Left cardiac atrium (tissue), 4 donors: ENCODE measurements at regions not wholly inside any gene's neighbourhood (a gene's known extent, or its start where the extent isn't known, plus 50 kb on each side); places are given as distances from the start of the nearest gene placed in this dataset.

ENCODE experiments used
- ATAC-seq, 2 donors: fragments of 200-7000 bp; cut with Tn5 transposase; one replicate each; pipeline ENCODE4 v1.9.1; 2020; ENCODE audit warnings: mild to moderate bottlenecking in 2 of 2, moderate library complexity in 2 of 2
- DNase-seq: peaks from one replicate; pipeline ENCODE4 v3.0.0-alpha.2; 2020
- intact Hi-C, 2 donors: fragments of 100-400 bp; cut with DNase I; formaldehyde crosslinking; loops; one replicate each; pipeline versions ENCODE4 v1.14.1 to v1.15.1; 2022 to 2023
- donor health status: DM: no; HTN: yes; CAD: no.
- donor health status: DM: no; HTN: yes; CAD: no; lungs with severe emphysema.
- donor health status: DM: yes; HTN: yes; CAD: no.
- donor health status: Dilated cardiomyopathy.

DNA sequence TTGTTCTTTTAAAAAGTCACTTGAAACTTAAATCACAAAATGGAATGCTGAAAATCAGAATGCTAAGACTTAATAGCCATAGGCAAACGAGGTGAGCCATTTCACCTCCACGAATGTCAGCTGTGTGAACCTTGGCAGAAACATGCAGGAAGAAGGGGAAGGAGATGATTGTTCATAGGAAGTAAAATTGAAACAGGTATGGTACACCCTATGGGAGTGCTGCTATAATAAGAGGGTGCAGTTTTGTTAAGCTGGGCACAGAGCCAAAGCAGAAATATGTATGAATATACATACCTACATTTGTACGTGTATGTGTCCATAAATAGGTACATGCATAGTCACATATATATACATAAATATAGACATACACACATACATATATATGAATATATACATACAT lies 51.0 kb upstream of the SPINK5 start:
- no peak for DNase-seq
- intact Hi-C loops = no loop called here
- ATAC-seq = no peak

DNA sequence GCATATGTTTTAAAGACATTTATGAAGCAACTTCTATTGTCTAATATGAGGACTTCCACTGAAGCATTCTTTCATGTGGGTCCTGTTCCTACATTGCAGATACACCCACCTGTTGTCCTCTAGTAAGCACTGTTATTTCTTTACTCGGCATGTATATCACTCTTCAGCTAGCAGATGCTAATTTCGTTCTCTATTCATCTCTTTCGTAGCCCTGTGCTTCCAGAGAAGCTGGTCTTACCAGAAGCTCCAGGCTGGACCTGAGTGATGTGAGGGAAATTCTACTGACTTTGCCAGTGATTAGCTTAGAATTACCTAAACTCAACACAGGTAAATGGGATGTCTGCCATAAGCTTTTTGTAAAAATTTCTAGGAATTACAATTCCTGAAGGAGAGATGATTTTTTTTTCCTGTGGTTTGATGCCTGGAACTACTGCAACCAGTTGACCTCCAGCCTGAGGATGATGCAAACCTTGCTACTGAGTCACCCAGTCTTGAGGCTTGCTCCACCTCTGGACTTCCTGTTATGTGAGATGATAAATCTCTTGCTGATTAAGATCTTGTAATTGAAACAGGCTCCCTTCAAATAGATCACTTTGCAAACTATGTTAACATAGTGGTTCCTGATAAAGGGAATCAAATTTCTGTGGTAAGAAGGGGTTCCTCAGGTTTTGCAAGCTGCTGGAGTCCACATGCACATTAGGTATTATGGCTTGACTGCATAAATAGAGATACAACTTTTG lies 52.2 kb upstream of the SPINK5 start:
- ATAC-seq = no peak
- DNase-seq = no peak
- intact Hi-C loops = no loop called here

DNA sequence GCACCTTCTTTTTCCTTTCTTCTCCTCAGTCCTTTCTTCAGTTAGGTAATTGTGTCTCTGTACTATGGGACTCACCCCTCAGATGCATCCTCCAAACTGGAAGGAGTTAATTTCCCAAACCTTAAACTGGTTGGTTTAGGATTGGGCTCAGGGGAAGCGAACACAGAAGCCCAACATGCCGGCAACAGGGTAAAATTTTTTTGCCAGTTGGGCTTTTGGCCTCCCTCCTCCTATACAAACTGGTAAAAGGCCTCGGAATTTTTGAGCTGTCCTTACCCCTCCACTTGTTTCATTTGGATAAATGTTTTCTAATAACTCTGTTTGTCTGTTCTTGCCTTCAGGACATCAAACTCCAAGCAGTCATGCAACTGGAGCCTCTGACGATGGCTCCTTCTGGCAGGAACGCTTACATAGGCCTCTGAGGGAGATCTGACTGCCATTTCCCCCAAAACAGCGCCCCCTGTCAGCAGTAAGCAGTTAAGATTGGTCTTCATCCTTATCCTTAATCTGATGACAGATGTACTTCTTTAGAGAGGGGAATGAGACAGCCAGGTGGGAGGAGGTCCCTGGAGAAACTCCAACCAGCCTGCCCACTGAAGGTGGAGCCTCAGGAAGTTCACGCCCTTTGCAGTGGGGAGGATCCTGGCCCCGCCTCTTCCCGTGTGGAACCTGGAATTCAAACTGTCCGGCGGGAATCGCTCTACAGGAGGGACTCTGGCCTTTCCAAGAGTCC lies 57.8 kb upstream of the SPINK5 start:
- no peak for DNase-seq
- no peak for ATAC-seq
- intact Hi-C loops = no loop called here

DNA sequence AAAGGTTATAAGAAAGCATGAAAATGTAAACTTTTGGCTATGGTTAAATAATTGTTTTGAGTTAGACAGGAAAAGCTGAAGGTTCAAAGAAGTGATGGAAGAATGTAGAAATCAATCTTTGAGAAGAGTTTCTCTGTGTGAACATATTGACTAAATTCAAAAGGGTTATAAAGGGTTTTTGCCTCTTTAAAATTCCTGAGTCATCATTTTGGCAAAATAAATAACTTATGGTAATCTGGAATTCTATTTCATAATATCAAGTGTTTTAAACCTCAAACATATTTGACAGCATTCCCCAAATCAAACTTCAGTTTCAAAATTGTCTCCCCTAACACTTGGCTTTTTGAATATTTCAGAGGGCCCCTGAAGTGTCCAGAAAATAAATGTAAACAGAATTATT lies 60.6 kb upstream of the SPINK5 start:
- intact Hi-C loops = no loop called here

DNA sequence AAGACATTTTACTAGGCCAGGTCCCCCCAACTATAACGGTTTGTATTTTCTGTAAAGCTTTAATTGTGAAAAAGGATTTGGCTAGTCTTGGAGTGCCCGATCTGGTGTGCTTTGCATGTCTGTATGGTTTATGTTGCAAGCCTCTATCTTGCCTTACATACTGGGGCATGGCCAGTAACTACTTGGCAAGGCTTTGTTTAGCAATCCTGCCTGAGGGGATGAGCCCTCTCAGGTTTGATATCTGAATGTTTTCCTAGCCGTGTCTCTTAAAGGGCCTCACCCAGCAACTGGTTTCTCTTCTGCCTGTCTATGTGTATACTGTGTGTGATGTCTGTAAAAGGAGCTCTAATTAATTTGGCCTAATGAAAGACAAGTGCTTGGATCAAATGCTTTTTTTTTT lies 61.3 kb upstream of the SPINK5 start:
- no peak for ATAC-seq
- intact Hi-C loops = no loop called here

More for the DNA sequence above, 60.6 kb upstream of the SPINK5 start:
- ATAC-seq (no peak), DNase-seq (no peak)

GRCh38 chr5:148000036-148000435 lies 63.7 kb upstream of the SPINK5 start:
- ATAC-seq = no peak
- no peak for DNase-seq
- intact Hi-C loops = no loop called here

More for the DNA sequence above, 61.3 kb upstream of the SPINK5 start:
- no peak for DNase-seq

- no peak for ATAC-seq
- DNase-seq = no peak
- intact Hi-C loops = no loop called here
Measured at GRCh38 chr5:147998704-147999103, 65.1 kb upstream of the SPINK5 start.

- no peak for DNase-seq
- ATAC-seq = no peak
- intact Hi-C loops = no loop called here
Measured at GRCh38 chr5:147997486-147997885, 66.3 kb upstream of the SPINK5 start.

GRCh38 chr5:147996379-147996778 lies 67.4 kb upstream of the SPINK5 start:
- DNase-seq = no peak
- ATAC-seq = no peak
- intact Hi-C loops = no loop called here

GRCh38 chr5:147995846-147996245 lies 67.9 kb upstream of the SPINK5 start:
- DNase-seq (no peak), ATAC-seq (no peak)
- intact Hi-C loops = no loop called here

GRCh38 chr5:147989994-147990393 lies 73.8 kb upstream of the SPINK5 start:
- DNase-seq (no peak), ATAC-seq (no peak)
- intact Hi-C loops = no loop called here

DNA sequence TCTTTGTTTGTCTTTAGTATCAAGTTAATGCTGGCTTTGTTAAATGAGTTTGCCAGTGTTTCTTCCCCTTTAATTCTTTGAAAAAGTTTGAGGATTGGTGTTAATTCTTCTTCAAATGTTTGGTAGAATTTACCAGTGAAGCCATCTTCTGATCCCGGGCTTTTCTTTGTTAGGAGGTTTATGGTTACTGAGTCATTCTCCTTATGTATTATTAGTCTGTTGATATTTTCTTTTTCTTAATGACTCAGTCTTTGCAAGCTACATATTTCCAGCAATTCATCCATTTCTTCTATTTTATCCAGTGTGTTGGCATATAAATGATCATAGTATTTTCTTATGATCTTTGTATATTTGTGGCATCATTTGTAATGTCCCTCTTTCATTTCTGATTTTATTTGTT lies 74.5 kb upstream of the SPINK5 start:
- DNase-seq (no peak), ATAC-seq (no peak)
- intact Hi-C loops = no loop called here

DNA sequence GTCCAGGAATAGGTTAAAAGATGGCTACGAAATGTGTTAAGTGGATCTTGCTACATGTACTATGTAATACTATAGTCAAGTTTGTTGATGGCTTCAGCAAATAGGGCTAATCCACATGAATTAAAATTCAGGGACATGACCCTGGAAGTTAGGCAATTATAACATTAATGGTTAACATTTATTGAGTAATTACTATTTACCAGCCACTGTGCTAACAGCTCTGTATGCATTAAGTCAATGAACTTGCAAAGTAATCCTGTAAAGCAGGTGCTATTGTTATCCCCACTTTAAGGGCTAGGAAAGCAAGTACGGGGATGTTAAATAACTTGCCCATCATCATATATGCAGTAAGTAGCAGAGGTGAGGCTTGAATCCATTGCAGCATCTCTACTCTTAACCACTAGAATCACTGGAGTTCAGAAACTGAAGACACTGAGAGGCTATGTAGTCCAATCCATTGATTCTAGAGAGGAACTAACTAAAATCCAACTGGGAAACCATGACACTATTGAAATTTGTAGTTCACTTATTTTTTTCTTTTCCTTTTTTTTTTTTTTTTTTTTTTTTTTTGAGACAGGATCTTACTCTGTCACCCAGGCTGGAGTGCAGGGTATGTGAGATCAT lies 77.5 kb upstream of the SPINK5 start:
- ATAC-seq = no peak
- no peak for DNase-seq
- intact Hi-C loops = no loop called here

GRCh38 chr5:147985608-147986007 lies 78.2 kb upstream of the SPINK5 start:
- no peak for ATAC-seq
- intact Hi-C loops = no loop called here
- no peak for DNase-seq

DNA sequence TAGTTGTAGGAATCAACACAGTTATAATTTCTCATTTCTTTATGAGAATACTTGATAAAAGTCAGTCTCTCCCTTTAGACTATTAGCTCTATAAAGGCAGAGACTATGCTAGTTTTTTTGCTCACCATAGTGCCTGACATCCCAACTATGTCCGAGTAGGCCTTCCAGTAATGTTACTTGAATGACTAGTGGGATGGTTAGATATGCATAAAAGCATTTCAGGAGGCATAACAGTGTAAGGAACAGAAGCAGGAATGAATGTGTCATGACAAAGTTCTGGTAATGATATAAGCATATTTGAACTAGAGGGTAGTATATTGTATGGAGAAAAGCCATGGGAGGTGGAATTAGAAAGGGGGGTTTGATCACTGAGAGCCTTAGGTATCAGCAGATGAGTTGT lies 77.4 kb upstream of the C5orf46 start:
- intact Hi-C loops = no loop called here
- ATAC-seq = no peak
- DNase-seq = no peak

DNA sequence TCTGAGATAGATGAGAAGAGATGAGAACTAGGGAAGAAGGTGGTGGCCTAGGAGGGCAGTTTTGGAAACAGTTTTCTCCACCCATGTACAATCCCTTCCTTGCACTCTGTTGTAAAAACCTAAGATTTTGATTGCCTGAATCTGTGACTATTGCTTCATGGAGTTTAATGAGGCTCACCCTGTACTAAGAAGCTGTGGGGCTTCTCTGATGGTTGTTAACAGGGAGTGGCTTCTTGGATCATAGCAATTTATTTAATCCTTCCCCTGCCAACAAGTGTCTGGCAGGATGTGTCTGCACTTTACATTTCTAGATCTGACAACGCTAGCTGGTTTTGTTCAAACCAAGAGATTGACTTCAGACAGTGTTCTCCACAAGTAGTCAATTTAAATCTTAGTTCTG lies 74.7 kb upstream of the C5orf46 start:
- ATAC-seq (no peak), DNase-seq (no peak)
- intact Hi-C loops = no loop called here

DNA sequence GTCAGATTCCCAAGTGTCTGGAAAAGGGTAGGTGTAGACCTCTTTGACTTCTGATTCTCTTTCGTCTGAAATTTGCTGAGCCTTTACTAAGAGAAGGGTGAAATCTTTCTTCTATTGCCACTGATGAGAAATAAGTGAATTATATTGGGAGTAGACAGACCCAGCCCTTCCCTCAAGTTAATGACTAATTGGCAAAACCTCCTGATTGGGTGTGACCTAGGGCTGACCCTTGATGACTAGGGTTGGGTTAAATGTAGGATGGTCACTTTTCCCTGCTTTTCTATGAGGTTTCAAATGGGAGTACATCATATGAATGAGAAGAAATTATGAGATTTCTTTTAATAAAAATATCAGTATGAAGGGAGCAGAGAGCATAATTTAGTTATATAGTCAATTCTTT lies 73.4 kb upstream of the C5orf46 start:
- intact Hi-C loops = no loop called here
- ATAC-seq (no peak), DNase-seq (no peak)

DNA sequence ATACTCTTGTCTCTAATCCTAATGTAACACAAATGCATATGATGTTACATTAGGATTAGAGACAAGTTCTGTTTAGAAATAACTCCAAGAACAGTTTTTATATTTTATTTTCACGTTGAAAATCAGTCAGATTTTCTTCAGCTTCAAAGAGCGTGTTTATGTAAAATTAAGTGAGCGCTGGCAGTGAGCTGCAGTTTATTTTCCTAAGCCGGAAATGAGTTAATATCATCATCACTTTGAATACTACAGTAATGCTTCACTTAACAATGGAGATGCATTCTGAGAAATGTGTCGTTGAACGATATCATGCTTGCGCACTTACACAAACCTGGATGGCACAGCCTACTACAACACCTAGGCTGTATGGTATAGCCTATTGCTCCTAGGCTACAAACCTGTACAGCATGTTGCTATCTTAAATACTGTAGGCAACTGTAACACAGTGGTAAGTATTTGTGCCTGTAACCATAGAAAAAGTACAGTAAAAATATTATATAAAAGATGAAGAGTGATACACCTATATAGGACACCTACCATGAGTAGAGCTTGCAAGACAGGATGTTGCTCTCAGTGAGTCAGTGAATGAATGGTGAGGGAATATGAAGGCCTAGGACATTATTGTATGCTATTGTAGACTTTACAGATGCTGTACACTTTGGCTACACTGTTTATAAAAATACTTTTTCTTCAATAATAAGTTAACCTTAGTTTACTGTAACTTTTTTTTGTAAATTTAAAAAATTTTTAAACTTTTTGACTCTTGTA lies 65.9 kb upstream of the C5orf46 start:
- no peak for DNase-seq
- no peak for ATAC-seq
- intact Hi-C loops = no loop called here

DNA sequence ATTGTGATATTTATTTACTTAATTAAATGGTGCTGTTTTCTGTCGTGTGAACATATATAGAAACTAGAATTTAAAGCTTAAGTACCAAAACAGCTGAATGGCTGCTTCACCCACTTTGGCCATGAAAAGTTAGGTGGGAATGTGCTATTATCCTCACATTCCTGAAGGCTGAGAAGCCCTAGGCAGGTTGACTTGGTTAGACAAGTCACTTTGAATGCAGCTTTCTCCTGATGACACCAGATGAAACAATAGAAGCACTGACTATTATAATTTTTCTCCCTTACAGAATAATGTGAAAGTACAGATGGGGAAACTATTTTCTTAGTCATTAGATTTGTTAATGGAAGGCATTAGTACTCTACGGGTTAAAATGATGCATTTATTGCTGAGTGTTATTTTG lies 65.1 kb upstream of the C5orf46 start:
- intact Hi-C loops = no loop called here
- ATAC-seq (no peak), DNase-seq (no peak)

- ATAC-seq = no peak
- intact Hi-C loops = loop anchor here in 1 of 2 donors (10.0 kb wide), 1 partner anchor 146 kb away; no protein-coding TSS in a partner anchor
Measured at GRCh38 chr5:147968855-147969254, 62.5 kb upstream of the C5orf46 start.

More at GRCh38 chr5:147968855-147969254, 62.5 kb upstream of the C5orf46 start:
- DNase-seq = no peak
